DMS114 treated with DMSO at 0.1 percent for 48 hours (cell line): ENCODE measurements at regions not wholly inside any gene's neighbourhood (a gene's known extent, or its start where the extent isn't known, plus 50 kb on each side); places are given as distances from the start of the nearest gene placed in this dataset.

Experiments used
- DNase-seq: peaks from one replicate; lab custom pipeline; 2025; ENCODE audit not compliant: unreplicated experiment; lab: John Stamatoyannopoulos, UW

DNA sequence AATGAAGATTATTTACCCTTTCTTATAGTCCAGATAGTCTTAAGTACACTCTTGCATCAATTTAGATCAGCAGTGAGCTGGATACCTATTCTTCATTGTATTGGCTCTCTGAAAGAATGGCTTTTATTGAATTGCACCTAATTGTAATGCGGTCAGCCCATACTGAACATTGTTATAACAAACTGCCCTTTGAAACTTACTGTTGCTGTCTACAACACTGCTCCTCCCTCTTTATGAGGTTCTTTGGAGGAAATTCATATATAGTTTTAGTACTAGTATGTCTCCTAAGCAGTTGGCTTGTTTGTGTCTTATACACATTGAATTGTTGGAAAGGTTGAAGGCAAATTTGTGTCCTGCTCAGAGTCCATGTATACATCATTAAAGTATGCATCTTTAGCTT is 66.5 kb upstream of the UGP2 start:
- DNase-seq: no peak

DNA sequence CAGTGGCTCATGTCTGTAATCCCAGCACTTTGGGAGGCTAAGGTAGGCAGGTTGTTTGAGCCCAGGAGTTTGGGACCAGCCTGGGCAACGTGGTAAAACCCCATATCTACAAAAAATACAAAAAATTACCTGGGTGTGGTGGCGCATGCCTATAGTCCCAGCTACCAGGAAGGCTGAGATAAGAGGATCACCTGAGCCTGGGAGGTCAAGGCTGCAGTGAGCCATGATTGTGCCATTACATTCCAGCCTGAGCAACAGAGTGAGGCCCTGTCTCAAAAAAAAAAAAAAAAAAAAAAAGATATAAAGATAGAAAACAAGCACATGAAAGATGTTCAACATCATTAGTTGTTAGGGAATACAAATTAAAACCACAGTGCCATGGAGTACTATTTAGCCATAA is 65.3 kb upstream of the UGP2 start:
- no peak for DNase-seq

DNA sequence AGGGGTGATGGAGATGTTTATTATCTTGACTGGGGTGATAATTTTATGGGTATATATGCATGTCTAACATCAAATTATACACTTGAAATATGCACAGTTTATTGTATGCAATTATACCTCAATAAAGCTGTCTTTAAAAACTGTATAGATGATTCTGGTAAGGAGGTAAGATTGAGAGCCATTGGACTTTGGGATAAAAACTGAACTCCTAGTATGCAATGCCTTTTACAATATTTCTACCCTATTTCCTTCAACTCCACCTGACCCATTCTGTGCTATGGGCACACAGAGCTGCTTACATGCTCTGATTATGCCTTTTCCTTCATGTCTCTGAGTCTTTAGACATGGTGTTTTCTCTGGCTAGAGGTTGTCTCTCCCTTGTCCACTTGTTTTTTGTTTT is 63.9 kb upstream of the UGP2 start:
- no peak for DNase-seq

DNA sequence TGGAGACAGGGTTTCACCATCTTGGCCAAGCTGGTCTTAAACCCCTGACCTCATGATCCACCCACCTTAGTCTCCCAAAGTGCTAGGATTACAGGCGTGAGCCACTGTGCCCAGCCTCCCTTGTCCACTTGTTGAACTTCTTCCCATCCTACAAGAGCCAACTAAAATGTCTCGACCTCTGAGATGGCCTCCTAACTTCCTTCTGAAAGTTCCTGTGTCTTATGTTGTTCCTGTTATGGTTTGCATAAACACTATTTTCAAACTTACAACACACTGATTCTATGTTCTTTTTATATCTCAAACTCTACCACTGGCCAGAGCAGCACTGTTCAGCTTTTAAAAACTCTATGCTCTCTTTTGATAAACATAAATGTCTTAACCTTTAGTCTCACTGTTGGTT is 63.3 kb upstream of the UGP2 start:
- DNase-seq: no peak

DNA sequence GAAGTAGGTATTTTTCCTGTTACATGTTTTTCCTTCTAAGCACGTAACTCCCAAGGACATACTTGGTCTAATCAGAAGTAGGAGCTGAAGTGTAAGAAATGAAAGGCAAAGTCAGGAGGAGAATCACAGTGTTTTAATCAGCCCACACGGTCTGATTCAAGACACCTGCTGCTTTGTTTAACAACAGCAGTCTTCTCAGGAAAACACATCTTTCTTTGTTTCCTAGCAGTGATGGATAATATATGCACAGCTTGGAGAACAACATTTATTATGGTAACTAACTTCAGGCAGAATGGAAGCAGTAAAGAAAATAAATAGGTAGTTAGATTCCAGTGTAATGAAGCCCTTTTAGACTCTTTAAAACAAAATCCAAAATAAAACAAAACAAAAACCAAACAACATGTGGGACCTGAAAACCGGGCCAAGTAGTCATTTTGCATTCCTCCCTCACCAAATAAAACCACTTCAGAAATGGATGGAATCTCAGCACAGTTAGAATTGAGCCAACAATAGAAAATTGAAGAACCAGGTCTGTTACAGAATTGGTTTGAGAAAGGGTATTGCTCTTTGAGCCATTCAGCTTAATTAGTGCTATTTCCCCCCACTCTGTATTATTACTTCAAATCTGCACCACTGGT is 61.1 kb upstream of the UGP2 start:
- DNase-seq: no peak

DNA sequence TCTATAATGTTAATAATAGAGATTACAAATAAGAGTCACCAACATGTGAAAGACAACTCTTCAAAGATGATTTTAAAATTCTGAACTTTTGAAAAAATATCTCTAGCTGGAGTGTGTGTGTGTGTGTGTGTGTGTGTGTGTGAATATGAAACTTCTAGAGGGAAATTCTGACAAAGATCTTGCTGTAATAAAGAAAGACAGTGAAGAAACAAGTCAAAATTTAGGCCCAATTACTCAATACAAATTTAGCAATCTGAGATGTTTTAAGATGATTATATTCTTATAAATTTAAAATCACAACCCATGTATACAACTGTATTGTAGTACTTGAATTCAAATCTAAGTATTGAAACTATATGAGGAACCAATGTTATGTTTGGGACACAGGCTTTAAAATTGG is 57.2 kb upstream of the UGP2 start:
- DNase-seq: no peak

DNA sequence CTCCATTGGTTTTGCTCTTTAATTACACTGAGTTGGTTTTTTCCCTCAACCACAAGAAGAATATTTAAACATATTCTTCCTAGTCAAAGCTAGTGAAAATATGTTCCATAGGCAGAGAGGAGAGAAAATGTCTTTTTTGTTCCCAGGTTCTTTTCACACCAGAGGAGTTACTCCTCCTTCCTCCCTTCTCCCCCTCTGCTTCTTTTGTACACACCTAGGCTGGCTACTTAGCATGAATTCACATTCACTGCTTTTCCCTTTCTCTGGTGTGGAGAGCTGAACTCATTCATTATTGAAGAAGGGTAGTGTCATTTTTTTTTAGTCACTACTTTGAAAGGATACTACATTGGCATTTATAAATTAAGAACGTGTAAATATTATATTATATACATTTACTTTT is 56.6 kb upstream of the UGP2 start:
- DNase-seq: no peak

DNA sequence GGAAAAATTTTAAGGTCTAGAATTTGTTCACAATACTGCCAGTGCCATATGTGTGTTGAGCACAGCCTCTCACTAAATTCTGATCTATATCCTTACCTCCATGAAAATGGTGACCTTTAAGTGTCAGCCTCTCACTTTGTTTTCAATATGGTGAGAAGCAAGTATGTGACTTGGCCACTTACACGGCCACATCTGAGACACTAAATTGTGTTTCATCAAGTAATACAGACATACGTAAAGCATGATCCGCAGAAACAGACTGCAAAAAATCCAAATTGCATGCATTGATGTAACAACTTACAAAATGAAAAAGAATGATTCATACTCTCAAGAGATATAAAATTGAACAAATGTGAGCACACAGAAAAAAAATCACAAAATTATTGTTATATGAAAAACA is 55.2 kb upstream of the UGP2 start:
- DNase-seq: no peak

DNA sequence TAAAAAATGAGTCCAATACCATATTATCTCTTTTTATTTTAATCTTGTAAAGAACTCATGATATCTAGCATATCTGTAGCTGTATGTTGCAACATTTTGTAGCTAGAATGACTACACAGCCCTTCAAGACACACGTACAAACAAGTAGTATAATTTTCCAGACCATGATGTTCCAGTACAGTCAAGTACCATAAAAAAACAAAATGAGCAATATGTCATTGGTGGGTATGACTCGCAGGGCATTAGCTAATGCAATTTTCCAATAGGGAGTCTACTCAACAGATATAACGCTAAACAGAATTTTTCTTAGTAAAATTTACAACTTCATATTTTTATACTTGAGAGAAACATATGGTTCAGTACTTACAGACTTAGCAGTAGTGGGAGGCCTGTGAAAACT is 53.6 kb upstream of the UGP2 start:
- no peak for DNase-seq

DNA sequence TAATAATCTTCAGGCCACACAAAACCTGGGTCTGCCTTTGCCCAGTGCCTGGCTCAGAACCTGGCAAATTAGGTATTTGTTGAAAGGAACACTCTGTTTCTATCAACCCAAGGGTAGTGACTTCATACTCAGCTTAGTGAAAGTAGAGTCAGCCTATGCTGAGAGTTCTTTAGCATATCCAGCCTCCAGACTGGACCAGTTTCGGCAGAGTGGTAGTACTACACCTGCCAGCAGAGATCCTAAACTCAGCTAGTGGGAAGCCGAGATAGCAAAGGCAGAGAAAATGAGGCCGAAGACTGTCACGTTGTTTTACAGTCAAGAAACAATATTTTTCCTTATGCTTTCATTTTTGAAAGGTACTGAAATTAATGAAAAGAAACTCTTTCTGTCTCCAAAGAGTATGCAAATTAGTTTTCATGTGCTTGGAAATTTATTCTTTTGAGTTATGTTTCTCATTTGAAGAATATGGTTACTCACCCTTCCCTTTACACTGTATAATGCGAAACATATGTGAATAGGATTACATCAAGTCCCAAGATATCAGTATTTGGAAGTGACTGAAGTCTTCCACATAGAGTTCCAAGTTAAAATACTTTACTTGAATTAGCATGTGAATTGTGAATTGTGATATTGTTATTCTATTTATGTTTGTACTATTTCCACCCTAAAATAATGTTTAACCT is 52.2 kb upstream of the UGP2 start:
- DNase-seq: no peak

DNA sequence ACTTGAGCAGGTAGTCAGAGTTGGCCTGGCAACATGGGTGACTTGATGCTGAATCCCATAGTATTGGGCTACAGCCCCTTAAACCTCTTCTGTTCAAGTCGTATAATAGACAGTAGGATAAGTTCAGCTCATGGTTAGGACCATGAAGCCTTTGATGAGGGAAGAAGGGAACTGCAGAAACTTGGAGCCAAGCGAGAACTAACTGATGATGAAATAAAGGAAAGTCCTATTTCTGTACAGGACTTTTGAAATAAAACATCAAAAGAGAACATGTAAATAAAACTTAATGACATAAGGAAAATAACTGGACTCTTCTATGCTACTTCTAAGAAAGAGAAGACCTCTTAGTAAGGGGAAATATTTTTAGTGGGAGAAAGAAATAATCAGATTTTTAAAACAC is 51.2 kb upstream of the UGP2 start:
- DNase-seq: no peak

DNA sequence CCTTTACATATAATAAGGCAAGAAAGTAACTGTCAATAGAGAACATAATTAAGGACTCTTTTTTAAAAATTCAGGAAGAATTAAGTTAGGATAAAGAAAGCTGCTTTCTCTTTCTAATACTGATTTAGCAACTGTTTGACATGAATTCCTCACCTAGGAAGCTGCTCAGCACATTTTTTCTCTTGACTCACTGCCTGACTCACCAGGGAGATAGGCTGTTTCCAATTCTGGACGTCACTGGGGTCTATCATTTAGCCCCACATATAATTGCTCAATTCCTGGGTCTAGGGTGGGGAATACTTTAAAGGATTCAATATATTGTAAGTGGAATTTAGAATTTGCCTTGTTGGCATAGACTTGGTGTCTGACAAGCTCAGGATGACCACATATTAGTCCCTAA is 50.8 kb upstream of the UGP2 start:
- no peak for DNase-seq

DNA sequence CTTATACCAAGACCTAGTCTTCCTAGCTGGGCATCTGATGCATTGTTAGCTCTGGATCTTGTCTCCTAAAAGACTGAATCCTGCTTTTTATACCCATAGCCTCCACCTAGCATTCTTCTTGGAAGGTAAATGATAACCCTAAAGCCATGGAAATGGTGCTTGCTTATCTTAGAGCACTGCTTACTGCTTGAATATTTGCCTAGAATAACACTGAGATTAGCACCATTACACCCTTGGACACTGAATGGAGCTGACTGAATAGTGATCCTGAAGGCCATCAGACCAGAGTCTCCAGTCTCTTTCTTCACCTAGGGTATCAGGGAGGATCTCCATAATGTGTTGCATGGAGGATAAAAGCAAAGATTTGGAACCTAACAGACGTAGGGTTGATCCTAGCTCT is 50.3 kb upstream of the UGP2 start:
- no peak for DNase-seq
